Calu3 (cell line): ENCODE measurements at regions not wholly inside any gene's neighbourhood (a gene's known extent, or its start where the extent isn't known, plus 50 kb on each side); places are given as distances from the start of the nearest gene placed in this dataset.
A peak's percentile ranks its signal among the peaks of the same experiment; 100 is the strongest.

Experiments
- BruUV-seq: library from RNA; stranded (reverse); fragments of 400-500 nt; replicated peaks from 2 replicates; lab custom pipeline; 2021; lab: Mats Ljungman, UMichigan
- CTCF ChIA-PET: fragments of 300-600 bp; sonication (Branson Sonifier 250); formaldehyde crosslinking; loops from one replicate; lab custom pipeline; 2022; ENCODE audit warnings: antibody characterized with exemption; lab: Charles Lee
- DNase-seq: peaks from one replicate; pipeline ENCODE4 v3.0.0; 2022
- H3K27ac Mint-ChIP-seq: one replicate; pipeline ENCODE4 v1.8.0; 2022; ENCODE audit warnings: mixed read lengths; ENCODE audit not compliant: unreplicated experiment
- H3K27me3 Mint-ChIP-seq: one replicate; pipeline ENCODE4 v1.8.0; 2022; ENCODE audit warnings: mixed read lengths; ENCODE audit not compliant: unreplicated experiment
- H3K36me3 Mint-ChIP-seq: one replicate; pipeline ENCODE4 v1.8.0; 2022; ENCODE audit warnings: mild to moderate bottlenecking, moderate library complexity, mixed read lengths; ENCODE audit not compliant: insufficient read depth, unreplicated experiment
- H3K4me1 Mint-ChIP-seq: one replicate; pipeline ENCODE4 v1.8.0; 2022; ENCODE audit warnings: mild to moderate bottlenecking, low read depth, mixed read lengths; ENCODE audit not compliant: unreplicated experiment
- H3K4me3 Mint-ChIP-seq: one replicate; pipeline ENCODE4 v1.8.0; 2022; ENCODE audit warnings: mild to moderate bottlenecking, low read depth, moderate library complexity, mixed read lengths; ENCODE audit not compliant: unreplicated experiment
- H3K9me3 Mint-ChIP-seq: one replicate; pipeline ENCODE4 v1.8.0; 2022; ENCODE audit warnings: low read depth, mixed read lengths; ENCODE audit not compliant: unreplicated experiment
- CTCF ChIP-seq: fragments of 200-600 bp; IDR thresholded peaks from one replicate; pipeline ENCODE4 v1.8.0; 2022; ENCODE audit warnings: antibody characterized with exemption; ENCODE audit not compliant: unreplicated experiment
- intact Hi-C: fragments of 100-400 bp; cut with micrococcal nuclease; formaldehyde crosslinking; loops from one replicate; pipeline ENCODE4 v1.10.0; 2022; ENCODE audit not compliant: unreplicated experiment

- TF ChIP-seq CTCF = peak; percentile 53
- DNase-seq = peak; percentile 62
- CTCF ChIA-PET = interaction anchor here (0.7 to 2.7 kb wide), 3 partner anchors 141 to 325 kb away, joined by 4 to 15 read pairs (median 10); no protein-coding TSS in a partner anchor
- Mint-ChIP-seq H3K9me3 (peaks cover 2% of the 10 kb centered on the region), H3K27ac (no peak overlapping the region), H3K27me3 (no peaks in the 10 kb centered on the region), H3K4me3 (no peak overlapping the region), H3K36me3 (no peaks in the 10 kb centered on the region), H3K4me1 (no peaks in the 10 kb centered on the region)
- intact Hi-C loops = loop anchor here (1.0 kb wide), 4 partner anchors 141 to 457 kb away; no protein-coding TSS in a partner anchor
- no TSS peak for BruUV-seq
These were observed 61.9 kb upstream of the NRSN1 start for GRCh38 chr6:24064106-24064505.

- Mint-ChIP-seq H3K27ac (no peak overlapping the region), H3K4me1 (no peaks in the 10 kb centered on the region), H3K36me3 (no peaks in the 10 kb centered on the region), H3K27me3 (no peaks in the 10 kb centered on the region), H3K4me3 (no peak overlapping the region), H3K9me3 (peaks cover 2% of the 10 kb centered on the region)
- BruUV-seq = no TSS peak
- DNase-seq = no peak
- intact Hi-C loops = loop anchor here (1.0 kb wide), 4 partner anchors 140 to 456 kb away; no protein-coding TSS in a partner anchor
- CTCF ChIA-PET = interaction anchor here (1.4 to 2.7 kb wide), 2 partner anchors 140 to 210 kb away, joined by 4 to 15 read pairs; no protein-coding TSS in a partner anchor
- TF ChIP-seq CTCF = no peak
These were observed 61.2 kb upstream of the NRSN1 start for GRCh38 chr6:24064832-24065231.

GRCh38 chr6:24069526-24069925, 56.5 kb upstream of the NRSN1 start:
- no peak for DNase-seq
- CTCF ChIA-PET = no interaction called here
- Mint-ChIP-seq H3K27me3 (no peaks in the 10 kb centered on the region), H3K4me1 (no peaks in the 10 kb centered on the region), H3K9me3 (peaks cover 2% of the 10 kb centered on the region), H3K27ac (no peak overlapping the region), H3K36me3 (no peaks in the 10 kb centered on the region), H3K4me3 (no peak overlapping the region)
- intact Hi-C loops = no loop called here
- no TSS peak for BruUV-seq
- TF ChIP-seq CTCF = no peak

GRCh38 chr6:24072038-24072746, 53.8 kb upstream of the NRSN1 start:
- H3K9me3 Mint-ChIP-seq = no peaks in the 10 kb centered on the region
- H3K36me3 Mint-ChIP-seq = no peaks in the 10 kb centered on the region
- intact Hi-C loops = no loop called here
- DNase-seq = no peak
- no TSS peak for BruUV-seq
- H3K4me3 Mint-ChIP-seq = no peak overlapping the region
- CTCF ChIA-PET = no interaction called here
- H3K4me1 Mint-ChIP-seq = no peaks in the 10 kb centered on the region
- H3K27ac Mint-ChIP-seq = no peak overlapping the region
- no peaks in the 10 kb centered on the region for H3K27me3 Mint-ChIP-seq
- TF ChIP-seq CTCF = no peak
